OCI-LY1 (cell line): ENCODE measurements at regions not wholly inside any gene's neighbourhood (a gene's known extent, or its start where the extent isn't known, plus 50 kb on each side); places are given as distances from the start of the nearest gene placed in this dataset.

Experiments
- EZH2 ChIP-seq: fragments of 200-600 bp; sonication (generic), shearing (Covaris generic); IDR thresholded peaks from 2 replicates; pipeline ENCODE4 v1.8.0; 2017; ENCODE audit warnings: borderline replicate concordance, mixed run types, mild to moderate bottlenecking, antibody characterized with exemption, low read length, moderate library complexity, mixed read lengths
- TF ChIP-seq, protein P1 (sequence below): fragments of 200-600 bp; sonication (generic), shearing (Covaris generic); IDR thresholded peaks from 2 replicates; pipeline ENCODE4 v1.5.1; 2017; ENCODE audit warnings: mild to moderate bottlenecking, antibody characterized with exemption, low read length, moderate library complexity, mixed read lengths

DNA sequence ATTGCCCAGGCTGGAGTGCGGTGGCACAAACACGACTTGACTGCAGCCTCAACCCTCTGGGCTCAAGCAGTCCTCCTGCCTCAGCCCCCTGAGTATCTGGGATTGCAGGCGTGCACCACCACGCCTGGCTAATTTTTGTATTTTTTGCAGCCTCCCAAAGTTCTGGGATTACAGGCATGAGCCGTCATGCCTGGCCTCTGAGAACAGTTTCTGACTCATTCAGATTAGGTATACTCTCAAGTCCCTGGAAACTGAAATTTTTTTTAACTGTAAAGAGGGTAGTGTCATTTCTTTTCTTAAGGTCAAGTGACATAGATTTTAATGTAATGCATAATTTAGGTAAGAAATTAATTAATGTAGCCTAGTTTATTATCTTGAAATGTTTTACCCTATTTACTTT, 104.7 kb downstream of the SEPTIN7 start:
- TF ChIP-seq, protein P1, sequence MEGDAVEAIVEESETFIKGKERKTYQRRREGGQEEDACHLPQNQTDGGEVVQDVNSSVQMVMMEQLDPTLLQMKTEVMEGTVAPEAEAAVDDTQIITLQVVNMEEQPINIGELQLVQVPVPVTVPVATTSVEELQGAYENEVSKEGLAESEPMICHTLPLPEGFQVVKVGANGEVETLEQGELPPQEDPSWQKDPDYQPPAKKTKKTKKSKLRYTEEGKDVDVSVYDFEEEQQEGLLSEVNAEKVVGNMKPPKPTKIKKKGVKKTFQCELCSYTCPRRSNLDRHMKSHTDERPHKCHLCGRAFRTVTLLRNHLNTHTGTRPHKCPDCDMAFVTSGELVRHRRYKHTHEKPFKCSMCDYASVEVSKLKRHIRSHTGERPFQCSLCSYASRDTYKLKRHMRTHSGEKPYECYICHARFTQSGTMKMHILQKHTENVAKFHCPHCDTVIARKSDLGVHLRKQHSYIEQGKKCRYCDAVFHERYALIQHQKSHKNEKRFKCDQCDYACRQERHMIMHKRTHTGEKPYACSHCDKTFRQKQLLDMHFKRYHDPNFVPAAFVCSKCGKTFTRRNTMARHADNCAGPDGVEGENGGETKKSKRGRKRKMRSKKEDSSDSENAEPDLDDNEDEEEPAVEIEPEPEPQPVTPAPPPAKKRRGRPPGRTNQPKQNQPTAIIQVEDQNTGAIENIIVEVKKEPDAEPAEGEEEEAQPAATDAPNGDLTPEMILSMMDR = no peak
- no peak for TF ChIP-seq EZH2
